Activated CD4-positive, alpha-beta memory T cell treated with anti-CD3 and anti-CD28 coated beads for 36 hours (primary cell): ENCODE measurements at regions not wholly inside any gene's neighbourhood (a gene's known extent, or its start where the extent isn't known, plus 50 kb on each side); places are given as distances from the start of the nearest gene placed in this dataset.

Experiments used
- CTCF ChIA-PET: fragments of 350-600 bp; sonication (Branson Sonifier 250); formaldehyde crosslinking; loops from one replicate; lab custom pipeline; 2021; ENCODE audit warnings: antibody characterized with exemption, inconsistent platforms; lab: Charles Lee
- POLR2A ChIA-PET: fragments of 350-600 bp; sonication (Branson Sonifier 250); formaldehyde crosslinking; loops from one replicate; lab custom pipeline; 2021; ENCODE audit warnings: antibody characterized with exemption; lab: Charles Lee
- DNase-seq: peaks from one replicate; pipeline ENCODE4 v3.0.0-alpha.2; 2020
- H3K27ac Mint-ChIP-seq: one replicate; pipeline ENCODE4 v1.8.0; 2021; ENCODE audit warnings: mixed read lengths
- H3K27me3 Mint-ChIP-seq: one replicate; pipeline ENCODE4 v1.8.0; 2021; ENCODE audit warnings: mixed read lengths
- H3K36me3 Mint-ChIP-seq: one replicate; pipeline ENCODE4 v1.8.0; 2021; ENCODE audit warnings: mixed read lengths
- H3K4me1 Mint-ChIP-seq: one replicate; pipeline ENCODE4 v1.8.0; 2021; ENCODE audit warnings: low read depth, mixed read lengths
- H3K4me3 Mint-ChIP-seq: one replicate; pipeline ENCODE4 v1.8.0; 2021; ENCODE audit warnings: mild to moderate bottlenecking, mixed read lengths
- H3K9me3 Mint-ChIP-seq: one replicate; pipeline ENCODE4 v1.8.0; 2021; ENCODE audit warnings: mixed read lengths
- intact Hi-C: fragments of 100-400 bp; cut with micrococcal nuclease; formaldehyde crosslinking; loops from one replicate; pipeline ENCODE4 v1.15.1; 2023

DNA sequence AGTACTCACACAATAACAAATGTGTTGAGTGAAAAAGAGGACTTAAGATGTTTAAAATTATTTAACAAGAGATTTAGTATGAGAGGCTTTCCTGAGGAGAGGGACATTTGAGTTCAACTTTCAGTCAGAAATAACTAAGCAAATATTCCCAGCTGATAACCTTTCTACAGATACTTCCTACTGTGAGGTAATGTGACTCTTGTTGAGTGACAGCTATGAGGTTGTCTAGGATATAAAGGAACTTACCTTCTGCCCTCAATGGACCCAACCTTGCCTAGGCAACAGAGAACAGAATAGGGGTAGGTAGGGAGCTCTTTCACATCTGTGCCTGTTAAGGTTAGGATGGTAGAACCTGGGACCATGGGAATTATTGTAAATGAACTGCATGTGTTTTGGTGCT lies 54.7 kb downstream of the GLUD2 start:
- Mint-ChIP-seq H3K4me3 (no peak overlapping the region), H3K27me3 (no peaks in the 10 kb centered on the region), H3K4me1 (no peaks in the 10 kb centered on the region), H3K36me3 (no peaks in the 10 kb centered on the region), H3K27ac (no peak overlapping the region), H3K9me3 (no peaks in the 10 kb centered on the region)
- no peak for DNase-seq
- CTCF ChIA-PET: no interaction called here
- intact Hi-C loops: no loop called here
- POLR2A ChIA-PET: no interaction called here

DNA sequence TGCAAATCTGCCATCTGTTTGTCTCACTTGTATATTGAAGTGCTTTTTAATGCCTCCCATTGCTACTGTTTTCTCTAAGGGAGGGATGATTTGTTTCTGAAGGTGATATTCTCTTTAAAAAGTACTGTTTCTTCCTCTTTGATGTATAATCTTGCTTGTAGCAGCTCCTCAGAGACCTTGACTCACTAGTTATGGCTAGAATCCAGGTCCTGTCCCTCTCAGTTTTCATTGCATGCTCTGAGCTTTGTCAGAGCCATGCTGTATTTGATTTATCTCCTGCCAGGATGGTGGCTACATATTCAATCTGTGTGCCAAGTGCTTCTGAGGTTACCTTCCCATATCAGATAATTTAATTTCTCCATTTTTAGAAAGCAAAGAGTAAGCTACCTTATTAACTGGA lies 56.0 kb downstream of the GLUD2 start:
- Mint-ChIP-seq H3K36me3 (no peaks in the 10 kb centered on the region), H3K27me3 (no peaks in the 10 kb centered on the region), H3K4me3 (no peak overlapping the region), H3K4me1 (no peaks in the 10 kb centered on the region), H3K9me3 (no peaks in the 10 kb centered on the region), H3K27ac (no peak overlapping the region)
- CTCF ChIA-PET: no interaction called here
- POLR2A ChIA-PET: no interaction called here
- DNase-seq: no peak
- intact Hi-C loops: no loop called here

DNA sequence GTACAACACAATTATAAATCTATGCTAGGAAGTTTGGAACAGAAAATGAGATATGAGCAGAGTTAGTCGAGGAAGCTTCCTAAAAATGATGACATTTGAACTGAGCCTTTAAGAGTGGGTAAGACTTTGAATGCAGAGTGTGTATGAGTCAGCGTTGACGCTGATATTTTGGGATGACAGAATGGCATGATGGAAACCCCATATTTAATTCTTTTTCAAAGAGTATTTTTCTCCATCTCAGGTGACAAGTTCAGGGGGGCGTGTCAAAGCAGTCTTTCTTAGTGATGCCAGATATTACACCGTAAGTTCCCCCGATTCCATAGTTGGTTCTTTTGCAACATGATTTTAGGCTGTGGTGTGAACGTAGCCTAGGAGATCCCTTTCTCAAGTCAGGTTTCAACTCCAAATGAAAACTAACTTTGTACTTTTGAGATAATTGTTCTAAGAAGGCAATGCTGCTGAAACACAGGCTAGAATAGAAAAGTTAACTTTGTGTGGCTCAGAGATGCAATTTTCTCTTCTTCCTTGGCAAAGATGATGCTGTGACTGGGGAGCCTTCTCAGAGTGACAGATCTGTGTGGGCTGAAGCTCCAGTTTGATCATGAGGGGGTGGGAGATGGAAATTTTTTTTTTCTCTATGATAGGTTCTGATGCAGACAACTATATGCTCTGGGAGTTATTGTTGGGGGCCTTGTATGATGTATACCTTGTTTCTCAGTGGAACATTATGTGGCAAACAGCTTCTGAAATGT lies 59.2 kb downstream of the GLUD2 start:
- peak; percentile 8 for DNase-seq
- Mint-ChIP-seq H3K4me1 (no peaks in the 10 kb centered on the region), H3K27me3 (no peaks in the 10 kb centered on the region), H3K36me3 (no peaks in the 10 kb centered on the region), H3K27ac (no peak overlapping the region), H3K9me3 (no peaks in the 10 kb centered on the region), H3K4me3 (no peak overlapping the region)
- intact Hi-C loops: loop anchor here (1.0 kb wide), 1 partner anchor 201 kb away; no protein-coding TSS in a partner anchor
- POLR2A ChIA-PET: no interaction called here
- CTCF ChIA-PET: no interaction called here

DNA sequence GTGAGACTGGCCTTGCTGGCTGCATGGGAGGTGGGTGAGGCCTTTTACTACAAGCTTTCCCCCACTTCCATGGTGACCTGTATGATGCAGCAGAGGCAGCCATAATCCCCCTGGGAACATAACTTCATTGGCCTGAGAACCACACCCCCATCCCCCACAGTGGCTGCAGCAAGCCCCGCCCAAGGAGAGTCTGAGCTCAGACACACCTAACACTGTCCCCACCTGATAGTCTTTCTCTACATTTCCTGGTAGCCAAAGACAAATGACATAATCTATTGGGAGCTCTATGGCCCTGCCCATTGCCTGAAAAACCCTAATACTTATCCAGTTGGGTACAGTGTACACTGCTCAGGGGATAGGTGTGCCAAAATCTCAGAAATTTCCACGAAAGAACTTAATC lies 62.6 kb downstream of the GLUD2 start:
- Mint-ChIP-seq H3K27me3 (no peaks in the 10 kb centered on the region), H3K4me3 (no peak overlapping the region), H3K36me3 (no peaks in the 10 kb centered on the region), H3K4me1 (no peaks in the 10 kb centered on the region), H3K9me3 (no peaks in the 10 kb centered on the region), H3K27ac (no peak overlapping the region)
- intact Hi-C loops: no loop called here
- CTCF ChIA-PET: no interaction called here
- POLR2A ChIA-PET: no interaction called here
- no peak for DNase-seq

DNA sequence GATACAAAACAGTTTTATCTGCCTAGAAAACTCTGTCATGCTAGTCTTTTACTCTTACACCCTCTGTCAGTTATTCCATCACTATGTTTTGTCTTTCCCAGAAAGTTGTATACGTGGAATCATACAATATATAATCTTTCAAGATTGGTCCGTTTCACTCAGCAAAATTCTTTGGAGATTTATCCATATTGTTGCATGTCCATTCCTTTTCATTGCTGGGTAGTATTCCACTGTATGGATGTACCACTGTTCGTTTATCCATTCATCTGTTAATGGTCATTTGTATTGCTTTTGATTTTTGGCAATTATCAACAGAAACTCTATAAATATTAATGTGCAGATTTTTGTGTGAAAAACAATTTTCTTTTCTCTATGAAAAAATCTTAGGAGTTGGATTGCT lies 63.1 kb downstream of the GLUD2 start:
- H3K27ac Mint-ChIP-seq: no peak overlapping the region
- H3K36me3 Mint-ChIP-seq: no peaks in the 10 kb centered on the region
- no peaks in the 10 kb centered on the region for H3K4me1 Mint-ChIP-seq
- H3K27me3 Mint-ChIP-seq: no peaks in the 10 kb centered on the region
- intact Hi-C loops: no loop called here
- no peak for DNase-seq
- no peak overlapping the region for H3K4me3 Mint-ChIP-seq
- POLR2A ChIA-PET: no interaction called here
- CTCF ChIA-PET: no interaction called here
- no peaks in the 10 kb centered on the region for H3K9me3 Mint-ChIP-seq

DNA sequence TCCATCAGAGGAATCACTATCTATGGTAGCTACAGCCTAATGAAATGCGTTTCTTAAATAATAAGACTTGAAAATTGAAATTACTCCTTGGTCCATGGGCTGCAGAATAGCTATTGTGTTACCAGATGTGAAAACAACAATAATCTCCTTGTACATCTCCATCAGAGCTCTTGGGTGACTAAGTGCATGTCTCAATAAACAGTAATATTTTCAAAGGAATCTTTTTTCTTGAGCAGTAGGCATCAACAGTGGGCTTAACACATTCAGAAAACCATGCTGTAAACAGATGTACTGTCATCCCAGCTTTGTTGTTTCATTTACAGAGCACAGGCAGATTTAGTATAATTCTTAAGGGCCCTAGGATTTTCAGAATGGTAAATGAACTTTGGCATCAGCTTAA lies 67.3 kb downstream of the GLUD2 start:
- H3K27me3 Mint-ChIP-seq: no peaks in the 10 kb centered on the region
- H3K27ac Mint-ChIP-seq: no peak overlapping the region
- POLR2A ChIA-PET: no interaction called here
- intact Hi-C loops: no loop called here
- DNase-seq: no peak
- no peaks in the 10 kb centered on the region for H3K9me3 Mint-ChIP-seq
- no peak overlapping the region for H3K4me3 Mint-ChIP-seq
- no peaks in the 10 kb centered on the region for H3K4me1 Mint-ChIP-seq
- CTCF ChIA-PET: no interaction called here
- H3K36me3 Mint-ChIP-seq: no peaks in the 10 kb centered on the region

DNA sequence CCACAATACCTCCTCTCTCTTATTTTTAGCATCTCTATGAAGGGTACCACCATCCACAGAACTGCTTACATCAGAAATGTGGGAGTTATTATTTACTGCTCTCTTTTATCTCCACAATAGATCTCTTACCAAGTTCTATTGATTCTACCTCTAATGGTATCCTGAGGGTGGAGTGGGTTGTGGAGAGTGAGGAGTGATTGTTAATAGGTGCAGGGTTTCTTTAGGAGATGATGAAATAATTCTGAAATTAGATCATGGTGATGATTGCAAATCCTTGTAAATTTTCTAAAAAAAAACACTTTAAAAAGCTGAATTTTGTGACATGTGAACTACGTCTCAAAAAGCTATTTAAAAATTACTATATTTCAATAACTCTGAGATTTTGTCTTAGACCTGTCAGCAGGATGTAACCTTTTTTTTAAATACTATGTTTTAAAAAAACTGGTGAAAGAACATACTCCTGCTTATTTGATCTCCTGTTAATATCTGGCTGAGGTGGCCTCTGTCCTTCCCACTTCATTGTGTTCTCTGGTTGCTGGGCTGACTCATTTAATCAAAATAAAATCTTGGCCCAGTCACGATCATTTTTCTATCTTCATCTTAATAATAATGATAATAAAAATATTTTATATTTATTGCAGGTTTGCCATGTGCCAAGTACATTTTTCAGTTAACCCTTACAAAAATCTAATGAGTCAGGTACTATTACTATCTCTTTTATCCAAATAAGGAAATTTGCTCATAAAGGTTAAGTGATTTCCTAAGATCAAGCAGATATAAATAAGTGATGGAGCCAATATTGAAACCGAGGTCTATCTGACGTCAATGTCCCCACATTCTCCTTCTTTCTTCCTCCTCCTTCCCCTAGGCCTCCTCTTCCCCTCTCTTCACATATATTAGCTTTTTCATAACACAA lies 73.5 kb downstream of the GLUD2 start:
- no peaks in the 10 kb centered on the region for H3K9me3 Mint-ChIP-seq
- no peak overlapping the region for H3K4me3 Mint-ChIP-seq
- ChIA-PET POLR2A (interaction anchor here (0.9 kb wide), 1 partner anchor 9 kb away, joined by 4 read pairs; no protein-coding TSS in a partner anchor), CTCF (interaction anchor here (0.6 kb wide), 1 partner anchor 77 kb away, joined by 4 read pairs; no protein-coding TSS in a partner anchor)
- H3K27me3 Mint-ChIP-seq: no peaks in the 10 kb centered on the region
- intact Hi-C loops: no loop called here
- H3K36me3 Mint-ChIP-seq: no peaks in the 10 kb centered on the region
- DNase-seq: no peak
- H3K4me1 Mint-ChIP-seq: no peaks in the 10 kb centered on the region
- H3K27ac Mint-ChIP-seq: no peak overlapping the region

DNA sequence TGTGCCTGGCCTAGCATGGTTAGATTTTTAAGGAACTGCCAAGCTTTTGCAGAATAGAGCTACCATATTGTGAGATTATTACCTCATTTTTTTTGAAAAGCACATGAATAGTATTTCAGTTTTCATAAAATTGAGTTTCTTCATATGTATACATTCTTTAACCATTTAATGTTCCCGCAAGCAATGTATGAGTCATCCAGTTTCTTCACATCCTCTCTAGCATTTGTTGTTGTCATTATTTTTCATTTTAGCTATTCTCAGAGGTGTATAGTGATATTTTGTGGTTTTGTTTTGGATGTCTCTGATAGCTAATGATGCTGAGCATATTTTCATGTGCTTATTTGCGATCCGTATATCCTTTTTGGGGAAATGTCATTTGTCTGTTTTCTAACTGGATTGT lies 74.9 kb downstream of the GLUD2 start:
- POLR2A ChIA-PET: interaction anchor here (0.6 kb wide), 1 partner anchor 67 kb away, joined by 5 read pairs; no protein-coding TSS in a partner anchor
- CTCF ChIA-PET: no interaction called here
- no peaks in the 10 kb centered on the region for H3K4me1 Mint-ChIP-seq
- no peaks in the 10 kb centered on the region for H3K9me3 Mint-ChIP-seq
- no peaks in the 10 kb centered on the region for H3K27me3 Mint-ChIP-seq
- no peaks in the 10 kb centered on the region for H3K36me3 Mint-ChIP-seq
- intact Hi-C loops: no loop called here
- no peak overlapping the region for H3K27ac Mint-ChIP-seq
- H3K4me3 Mint-ChIP-seq: no peak overlapping the region
- no peak for DNase-seq

DNA sequence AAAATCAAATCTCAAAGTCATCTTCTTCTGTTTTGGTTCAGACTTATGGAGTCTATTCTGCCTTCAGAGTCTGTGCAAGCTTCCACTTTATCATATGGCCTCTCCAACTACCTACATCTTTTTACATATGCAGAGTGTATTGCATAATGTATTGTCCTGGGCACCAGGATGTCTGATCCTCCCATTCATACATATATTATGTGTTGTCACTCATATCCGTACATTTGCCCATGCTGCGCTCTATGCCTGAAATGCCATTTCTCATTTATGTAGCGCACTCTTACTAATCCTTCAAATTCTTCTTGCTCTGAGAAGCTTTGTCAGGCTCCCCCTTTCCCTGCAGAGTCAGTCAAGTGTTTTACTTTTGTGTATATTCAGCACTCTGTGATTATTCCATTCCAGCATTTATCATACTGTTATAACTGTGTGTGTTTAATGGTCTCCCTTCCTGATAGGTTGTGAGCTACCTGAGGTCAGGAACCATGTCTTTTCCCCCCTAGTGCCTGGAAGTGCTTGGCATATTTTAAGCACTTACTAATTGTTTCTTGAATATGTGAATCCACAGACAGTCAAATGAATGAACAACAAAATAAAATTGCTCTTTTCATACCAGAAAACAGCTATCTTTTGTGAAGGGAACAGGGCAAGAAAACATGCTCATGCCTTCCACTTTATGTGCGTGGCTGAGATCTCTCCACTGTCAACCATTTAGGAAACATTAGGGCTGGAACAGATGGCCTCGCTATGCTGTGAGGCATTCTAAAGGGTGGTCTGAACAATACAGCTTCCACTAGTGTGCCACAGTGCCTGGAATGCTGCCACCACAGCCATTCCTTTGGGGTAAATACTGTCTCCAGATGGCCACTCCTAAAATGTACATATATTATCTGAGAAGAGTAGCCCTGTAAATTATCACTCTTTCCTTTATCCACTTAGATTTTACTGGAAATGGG lies 81.8 kb downstream of the GLUD2 start:
- POLR2A ChIA-PET: no interaction called here

DNA sequence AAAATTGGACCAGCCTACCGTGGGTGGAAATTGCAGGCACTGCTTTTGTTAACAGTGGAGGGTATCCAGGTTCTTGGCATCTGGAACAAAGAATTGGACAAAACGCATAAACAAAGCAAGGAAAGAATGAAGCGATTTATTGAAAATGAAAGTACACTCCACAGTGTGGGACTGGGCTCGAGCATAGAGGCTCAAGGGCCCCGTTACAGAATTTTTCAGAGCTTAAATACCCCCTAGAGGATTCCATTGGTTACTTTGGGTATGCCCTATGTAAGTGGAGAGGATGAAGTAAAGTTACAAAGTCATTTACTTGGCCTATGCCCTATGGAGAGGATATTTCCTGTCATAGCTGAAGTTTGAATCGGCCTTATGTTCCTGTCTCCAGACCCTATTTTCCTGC lies 85.3 kb downstream of the GLUD2 start:
- H3K4me3 Mint-ChIP-seq: no peak overlapping the region
- DNase-seq: no peak
- ChIA-PET POLR2A (no interaction called here), CTCF (no interaction called here)
- no peaks in the 10 kb centered on the region for H3K9me3 Mint-ChIP-seq
- H3K36me3 Mint-ChIP-seq: no peaks in the 10 kb centered on the region
- intact Hi-C loops: no loop called here
- H3K4me1 Mint-ChIP-seq: no peaks in the 10 kb centered on the region
- no peak overlapping the region for H3K27ac Mint-ChIP-seq
- no peaks in the 10 kb centered on the region for H3K27me3 Mint-ChIP-seq

More for the DNA sequence above, 81.8 kb downstream of the GLUD2 start:
- CTCF ChIA-PET: no interaction called here
- intact Hi-C loops: no loop called here
- Mint-ChIP-seq H3K9me3 (no peaks in the 10 kb centered on the region), H3K27ac (no peak overlapping the region), H3K27me3 (no peaks in the 10 kb centered on the region), H3K4me1 (no peaks in the 10 kb centered on the region), H3K36me3 (no peaks in the 10 kb centered on the region), H3K4me3 (no peak overlapping the region)
- no peak for DNase-seq

DNA sequence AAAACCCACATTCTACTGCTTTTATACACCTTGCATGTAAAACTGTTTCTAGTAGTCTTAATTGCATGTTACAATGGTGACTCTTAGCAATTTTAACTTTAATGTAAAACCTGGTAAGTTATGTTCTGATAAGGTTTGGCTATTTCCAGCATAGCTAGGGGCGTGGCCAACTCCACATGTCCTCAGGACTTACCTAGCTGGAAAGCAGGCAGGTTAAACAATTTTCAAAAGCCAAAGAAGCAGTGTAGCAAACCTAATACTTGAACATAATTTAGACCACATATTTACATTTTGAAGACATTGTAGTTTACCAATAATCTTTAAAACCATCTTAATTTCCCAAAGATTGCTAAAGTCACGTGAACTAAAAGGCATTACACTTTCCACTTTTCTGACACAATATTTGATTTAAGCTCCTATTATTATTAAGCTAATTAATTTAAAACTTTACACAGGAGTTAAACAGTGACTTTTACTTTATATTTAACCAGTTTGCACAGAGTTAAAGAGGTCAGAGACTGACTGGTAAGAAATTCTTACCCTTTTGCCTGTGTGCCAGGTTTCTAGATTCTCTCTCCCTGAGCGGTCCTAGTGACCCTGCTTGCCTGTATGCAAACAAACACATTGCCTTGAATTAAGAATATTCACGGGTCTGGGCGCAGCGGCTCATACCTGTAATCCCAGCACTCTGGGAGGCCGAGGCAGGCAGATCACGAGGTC lies 88.2 kb downstream of the GLUD2 start:
- H3K4me3 Mint-ChIP-seq: no peak overlapping the region

More for the DNA sequence above, 88.2 kb downstream of the GLUD2 start:
- ChIA-PET POLR2A (no interaction called here), CTCF (no interaction called here)
- no peaks in the 10 kb centered on the region for H3K9me3 Mint-ChIP-seq
- H3K27ac Mint-ChIP-seq: no peak overlapping the region
- H3K4me1 Mint-ChIP-seq: no peaks in the 10 kb centered on the region
- DNase-seq: no peak
- no peaks in the 10 kb centered on the region for H3K27me3 Mint-ChIP-seq
- intact Hi-C loops: no loop called here
- H3K36me3 Mint-ChIP-seq: no peaks in the 10 kb centered on the region
